ENCODE measurements at regions not wholly inside any gene's neighbourhood (a gene's known extent, or its start where the extent isn't known, plus 50 kb on each side); places are given as distances from the start of the nearest gene placed in this dataset.

- intact Hi-C loops (cut with micrococcal nuclease; ENCODE audit: unreplicated experiment) (no loop called here), in situ Hi-C loops (cut with MboI) (no loop called here)
- Histone ChIP-seq H3K4me3 (no peak overlapping the region), H3K27ac (ENCODE audit: control insufficient read depth, insufficient read depth) (no peak overlapping the region), H3K79me2 (ENCODE audit: control insufficient read depth, insufficient read depth, low read length) (no peaks in the 10 kb centered on the region), H3K9ac (ENCODE audit: control insufficient read depth, insufficient read depth, low read length) (no peak overlapping the region), H4K20me1 (ENCODE audit: control insufficient read depth, insufficient read depth) (no peaks in the 10 kb centered on the region), H3K27me3 (replicated peaks in 1 of 2; ENCODE audit: control insufficient read depth in 2 of 2, insufficient read depth in 2 of 2, low read length in 1 of 2) (no peaks in the 10 kb centered on the region), H3K4me2 (ENCODE audit: control insufficient read depth, insufficient read depth) (no peak overlapping the region), H2AFZ (ENCODE audit: control insufficient read depth, low read depth, low read length) (no peak overlapping the region), H3K4me1 (ENCODE audit: control insufficient read depth, insufficient read depth, low read length) (no peaks in the 10 kb centered on the region), H3K36me3 (ENCODE audit: control insufficient read depth in 2 of 2, insufficient read depth in 2 of 2, low read length in 1 of 2) (no peaks in the 10 kb centered on the region), H3K9me3 (replicated peaks; ENCODE audit: control insufficient read depth, insufficient read depth, low read length) (no peaks in the 10 kb centered on the region)
- ATAC-seq: no peak
- ChIA-PET POLR2A (no interaction called here), CTCF (no interaction called here), SMC1A (ENCODE audit: uncharacterized antibody, unreplicated experiment) (interaction anchor here (1.6 kb wide), 1 partner anchor 12 kb away, joined by 4 read pairs; no protein-coding TSS in a partner anchor), RAD21 (ENCODE audit: unreplicated experiment) (no interaction called here)
- no peak for TF ChIP-seq CBFB (IDR thresholded peaks at IDR 0.05; ENCODE audit: low read depth)
- no peak for TF ChIP-seq PML (IDR thresholded peaks at IDR 0.05; ENCODE audit: low read length)
- no peak for TF ChIP-seq SMAD5 (IDR thresholded peaks at IDR 0.05; ENCODE audit: low read depth)
- TF ChIP-seq RB1 (IDR thresholded peaks at IDR 0.05; ENCODE audit: borderline replicate concordance): no peak
- no peak for TF ChIP-seq ZBTB40 (IDR thresholded peaks at IDR 0.05; ENCODE audit: borderline replicate concordance)
- no peak for TF ChIP-seq RAD51 (IDR thresholded peaks at IDR 0.05)
- 0% methylated on average over 2 of the region's 2 CpGs for WGBS (ENCODE audit: insufficient coverage, insufficient replicate concordance, low lambda C conversion rate, missing lambda C conversion rate)
- BruUV-seq (replicated peaks): no TSS peak
- no peak for DNase-seq (ENCODE audit: low read depth, low spot score)
- no peak for FAIRE-seq
Observed at GRCh38 chr4:97300561-97300960, 842.7 kb downstream of the STPG2 start.

Data from GM12878 (cell line).